Thoracic aorta (tissue), 2 donors: ENCODE measurements at regions not wholly inside any gene's neighbourhood (a gene's known extent, or its start where the extent isn't known, plus 50 kb on each side); places are given as distances from the start of the nearest gene placed in this dataset.
"Not testable (repeated sequence)": the region's sequence is repeated elsewhere in the genome, so short reads cannot be mapped to it uniquely, and the experiment has no call there.

Experiments
- ATAC-seq: fragments of 150-250 bp; one replicate; pipeline ENCODE4 v1.8.0; 2017; ENCODE audit warnings: low read depth; ENCODE audit not compliant: insufficient number of reproducible peaks, low FRiP score
- DNase-seq: peaks from one replicate; pipeline ENCODE4 v3.0.0-alpha.2; 2020; ENCODE audit warnings: low spot score
- H3K27ac ChIP-seq, 2 donors: fragments of 200-600 bp; sonication (generic); 1 replicate in 1 of 2; 2 replicates in 1 of 2; pipeline ENCODE4 v1.5.1; 2016; ENCODE audit warnings: mild to moderate bottlenecking in 2 of 2, moderate library complexity in 2 of 2
- H3K27me3 ChIP-seq: fragments of 200-600 bp; sonication (generic); replicated peaks from 2 replicates; pipeline ENCODE4 v1.6.0; 2016; ENCODE audit warnings: mild to moderate bottlenecking; ENCODE audit not compliant: insufficient read depth
- H3K36me3 ChIP-seq: fragments of 200-600 bp; sonication (generic); one replicate; pipeline ENCODE4 v1.5.1; 2016
- H3K4me1 ChIP-seq, 2 donors: fragments of 200-600 bp; sonication (generic); 1 replicate in 1 of 2; 2 replicates in 1 of 2; pipeline versions ENCODE4 v1.5.1 to v1.6.0; 2016; ENCODE audit warnings: low read depth in 2 of 2, mild to moderate bottlenecking in 1 of 2; ENCODE audit not compliant: control insufficient read depth in 1 of 2
- H3K4me3 ChIP-seq: fragments of 200-600 bp; sonication (generic); 2 replicates; pipeline ENCODE4 v1.5.1; 2016; ENCODE audit warnings: mild to moderate bottlenecking
- H3K9me3 ChIP-seq: fragments of 200-600 bp; sonication (generic); 2 replicates; pipeline ENCODE4 v1.5.1; 2016
- CTCF ChIP-seq: fragments of 200-600 bp; sonication (generic); IDR thresholded peaks from one replicate; pipeline ENCODE4 v1.5.1; 2019; ENCODE audit warnings: antibody characterized with exemption

GRCh38 chr11:13188179-13188578 is 89.4 kb upstream of the BMAL1 start:
- H3K4me1 ChIP-seq, result peaks cover 2 to 13% of the 10 kb centered on the region in 2 donors
- DNase-seq (no peak), ATAC-seq (no peak)
- peaks cover 7% of the 10 kb centered on the region for H3K9me3 ChIP-seq
- H3K27ac ChIP-seq, result no peak overlapping the region
- H3K36me3 ChIP-seq, result no peaks in the 10 kb centered on the region
- no peak for TF ChIP-seq CTCF
- H3K4me3 ChIP-seq, result no peak overlapping the region
- H3K27me3 ChIP-seq, result no peaks in the 10 kb centered on the region

- H3K9me3 ChIP-seq, result peaks cover 7% of the 10 kb centered on the region
- H3K4me3 ChIP-seq, result no peak overlapping the region
- peaks cover 0 to 9% of the 10 kb centered on the region in 2 donors for H3K4me1 ChIP-seq
- H3K27ac ChIP-seq, result no peak overlapping the region
- no peak for DNase-seq
- no peak for TF ChIP-seq CTCF
- ATAC-seq, result no peak
- H3K27me3 ChIP-seq, result no peaks in the 10 kb centered on the region
- no peaks in the 10 kb centered on the region for H3K36me3 ChIP-seq
Measured at GRCh38 chr11:13189561-13190426, 87.8 kb upstream of the BMAL1 start.

GRCh38 chr11:13193613-13194012 is 84.0 kb upstream of the BMAL1 start:
- no peak for DNase-seq
- TF ChIP-seq CTCF, result no peak
- H3K4me1 ChIP-seq, result peaks cover 0 to 9% of the 10 kb centered on the region in 2 donors
- H3K27me3 ChIP-seq, result no peaks in the 10 kb centered on the region
- H3K27ac ChIP-seq, result no peak overlapping the region
- peaks cover 7% of the 10 kb centered on the region for H3K9me3 ChIP-seq
- H3K4me3 ChIP-seq, result no peak overlapping the region
- H3K36me3 ChIP-seq, result no peaks in the 10 kb centered on the region
- ATAC-seq, result no peak

- H3K27me3 ChIP-seq, H3K4me3 ChIP-seq, H3K9me3 ChIP-seq, DNase-seq, ATAC-seq, H3K27ac ChIP-seq, H3K4me1 ChIP-seq, H3K36me3 ChIP-seq: not testable (repeated sequence)
Measured at GRCh38 chr11:13197374-13197773, 80.2 kb upstream of the BMAL1 start.

GRCh38 chr11:13205486-13205885 is 72.1 kb upstream of the BMAL1 start:
- Histone ChIP-seq H3K4me3 (no peak overlapping the region), H3K27me3 (no peaks in the 10 kb centered on the region), H3K9me3 (no peaks in the 10 kb centered on the region), H3K4me1 (peaks cover 3 to 18% of the 10 kb centered on the region in 2 donors), H3K36me3 (no peaks in the 10 kb centered on the region), H3K27ac (no peak overlapping the region)
- TF ChIP-seq CTCF, result no peak
- no peak for ATAC-seq
- DNase-seq, result no peak
